Sigmoid colon (tissue), 4 donors: ENCODE measurements at regions not wholly inside any gene's neighbourhood (a gene's known extent, or its start where the extent isn't known, plus 50 kb on each side); places are given as distances from the start of the nearest gene placed in this dataset.
"Not testable (repeated sequence)": the region's sequence is repeated elsewhere in the genome, so short reads cannot be mapped to it uniquely, and the experiment has no call there.

Source experiments
- POLR2A ChIP-seq, 2 donors: fragments of 450-650 bp; IDR thresholded peaks; one replicate each; pipeline ENCODE4 v1.6.1; 2016; ENCODE audit warnings: antibody characterized with exemption in 2 of 2, mild to moderate bottlenecking in 2 of 2, moderate library complexity in 2 of 2
- POLR2AphosphoS5 ChIP-seq, 4 donors: sonication (generic); formaldehyde crosslinking; IDR thresholded peaks; one replicate each; pipeline ENCODE4 v1.6.1; 2017; ENCODE audit warnings: antibody characterized with exemption in 4 of 4
- TF ChIP-seq, protein P1 (sequence below), 4 experiments: fragments of 450-650 bp in 3 of 4; fragments of 200-600 bp in 1 of 4; IDR thresholded peaks; one replicate each; pipeline ENCODE4 v1.5.1; 2016 to 2019; ENCODE audit warnings: antibody characterized with exemption in 4 of 4, mild to moderate bottlenecking in 3 of 4, moderate library complexity in 2 of 4

DNA sequence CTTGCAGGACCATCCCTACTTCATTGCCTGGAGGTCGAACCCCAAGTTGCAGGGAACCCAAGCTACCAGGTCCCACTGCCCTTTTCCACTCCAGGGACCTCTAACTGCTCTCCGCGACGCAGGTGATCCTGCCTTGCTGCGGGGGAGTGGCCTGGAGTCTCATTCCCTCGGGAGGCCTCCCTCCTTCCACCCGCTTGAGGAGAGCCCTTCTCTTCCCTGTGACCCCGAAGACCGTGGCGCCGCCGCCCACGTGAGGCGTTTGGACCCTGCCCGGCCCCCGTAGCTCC is 63.0 kb upstream of the AGTPBP1 start:
- TF ChIP-seq, protein P1, sequence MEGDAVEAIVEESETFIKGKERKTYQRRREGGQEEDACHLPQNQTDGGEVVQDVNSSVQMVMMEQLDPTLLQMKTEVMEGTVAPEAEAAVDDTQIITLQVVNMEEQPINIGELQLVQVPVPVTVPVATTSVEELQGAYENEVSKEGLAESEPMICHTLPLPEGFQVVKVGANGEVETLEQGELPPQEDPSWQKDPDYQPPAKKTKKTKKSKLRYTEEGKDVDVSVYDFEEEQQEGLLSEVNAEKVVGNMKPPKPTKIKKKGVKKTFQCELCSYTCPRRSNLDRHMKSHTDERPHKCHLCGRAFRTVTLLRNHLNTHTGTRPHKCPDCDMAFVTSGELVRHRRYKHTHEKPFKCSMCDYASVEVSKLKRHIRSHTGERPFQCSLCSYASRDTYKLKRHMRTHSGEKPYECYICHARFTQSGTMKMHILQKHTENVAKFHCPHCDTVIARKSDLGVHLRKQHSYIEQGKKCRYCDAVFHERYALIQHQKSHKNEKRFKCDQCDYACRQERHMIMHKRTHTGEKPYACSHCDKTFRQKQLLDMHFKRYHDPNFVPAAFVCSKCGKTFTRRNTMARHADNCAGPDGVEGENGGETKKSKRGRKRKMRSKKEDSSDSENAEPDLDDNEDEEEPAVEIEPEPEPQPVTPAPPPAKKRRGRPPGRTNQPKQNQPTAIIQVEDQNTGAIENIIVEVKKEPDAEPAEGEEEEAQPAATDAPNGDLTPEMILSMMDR (IDR thresholded peaks at IDR 0.05): not testable (repeated sequence)
- peak in 1 of 4 donors; percentile 39 for TF ChIP-seq POLR2AphosphoS5 (IDR thresholded peaks at IDR 0.05)
- not testable (repeated sequence) for TF ChIP-seq POLR2A (IDR thresholded peaks at IDR 0.05)
